NT2/D1 (cell line): ENCODE measurements at regions not wholly inside any gene's neighbourhood (a gene's known extent, or its start where the extent isn't known, plus 50 kb on each side); places are given as distances from the start of the nearest gene placed in this dataset.

Experiments used
- SUZ12 ChIP-seq: IDR thresholded peaks from 2 replicates; pipeline ENCODE4 v1.6.1; 2011; ENCODE audit not compliant: insufficient read length, insufficient read depth; ENCODE audit errors: extremely low read depth
- YY1 ChIP-seq: IDR thresholded peaks from 2 replicates; pipeline ENCODE4 v1.6.1; 2011; ENCODE audit not compliant: insufficient read length, insufficient read depth

DNA sequence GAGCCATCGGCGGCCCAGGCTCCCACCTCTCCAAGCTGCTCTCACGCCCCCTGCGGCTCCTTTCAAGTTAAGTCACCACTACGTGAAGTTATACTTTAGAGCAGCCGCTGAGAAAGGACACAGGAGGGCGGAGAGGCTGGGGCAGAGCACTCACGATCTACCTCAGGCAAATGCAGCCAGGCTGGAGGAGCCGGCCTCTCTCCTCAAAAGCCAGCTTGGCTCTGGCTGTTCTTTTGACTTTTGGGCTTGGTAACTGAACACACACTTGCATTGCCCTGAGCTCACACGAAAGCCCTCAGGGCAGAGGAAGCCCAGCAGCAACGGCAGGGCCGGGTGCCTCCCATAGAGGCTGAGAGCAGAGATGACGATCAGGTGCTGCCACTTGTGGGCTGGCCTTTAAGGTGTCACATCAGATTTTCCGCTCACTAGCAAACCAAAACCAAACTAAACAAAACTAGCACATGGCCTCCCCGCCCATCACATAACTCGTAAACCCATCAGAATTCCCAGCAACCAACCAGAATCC lies 75.2 kb downstream of the PITPNM2 start:
- TF ChIP-seq SUZ12: no peak
- no peak for TF ChIP-seq YY1
